ENCODE measurements at regions not wholly inside any gene's neighbourhood (a gene's known extent, or its start where the extent isn't known, plus 50 kb on each side); places are given as distances from the start of the nearest gene placed in this dataset.
"Not testable (repeated sequence)": the region's sequence is repeated elsewhere in the genome, so short reads cannot be mapped to it uniquely, and the experiment has no call there.

GRCh38 chrX:35561985-35562384 is 236.2 kb upstream of the MAGEB16 start:
- no peak for TF ChIP-seq ZFX (IDR thresholded peaks at IDR 0.05)
- TF ChIP-seq CTCF (conservative IDR thresholded peaks at IDR 0.05) = no peak
- no peak overlapping the region for H3K27ac ChIP-seq

- TF ChIP-seq CTCF (conservative IDR thresholded peaks at IDR 0.05) (no peak), ZFX (IDR thresholded peaks at IDR 0.05) (no peak)
- H3K27ac ChIP-seq = no peak overlapping the region
Measured at GRCh38 chrX:35562395-35562794, 235.7 kb upstream of the MAGEB16 start.

- no peak overlapping the region for H3K27ac ChIP-seq
Measured at GRCh38 chrX:35590210-35590609, 207.9 kb upstream of the MAGEB16 start.

GRCh38 chrX:35611562-35611961 is 186.6 kb upstream of the MAGEB16 start:
- not testable (repeated sequence) for H3K27ac ChIP-seq

More at GRCh38 chrX:35590210-35590609, 207.9 kb upstream of the MAGEB16 start:
- TF ChIP-seq CTCF (conservative IDR thresholded peaks at IDR 0.05) (no peak), ZFX (IDR thresholded peaks at IDR 0.05) (no peak)

GRCh38 chrX:35617836-35618235 is 180.3 kb upstream of the MAGEB16 start:
- TF ChIP-seq CTCF (conservative IDR thresholded peaks at IDR 0.05) (no peak), ZFX (IDR thresholded peaks at IDR 0.05) (no peak)
- no peak overlapping the region for H3K27ac ChIP-seq

GRCh38 chrX:35622040-35622439 is 176.1 kb upstream of the MAGEB16 start:
- H3K27ac ChIP-seq = no peak overlapping the region
- no peak for TF ChIP-seq CTCF (conservative IDR thresholded peaks at IDR 0.05)

- no peak overlapping the region for H3K27ac ChIP-seq
- TF ChIP-seq CTCF (conservative IDR thresholded peaks at IDR 0.05) (no peak), ZFX (IDR thresholded peaks at IDR 0.05) (no peak)
Measured at GRCh38 chrX:35622601-35623000, 175.5 kb upstream of the MAGEB16 start.

GRCh38 chrX:35625714-35626113 is 172.4 kb upstream of the MAGEB16 start:
- no peak for TF ChIP-seq CTCF (conservative IDR thresholded peaks at IDR 0.05)
- TF ChIP-seq ZFX (IDR thresholded peaks at IDR 0.05) = no peak
- H3K27ac ChIP-seq = no peak overlapping the region

Measured in C4-2B (cell line).